A673 (cell line): ENCODE measurements at regions not wholly inside any gene's neighbourhood (a gene's known extent, or its start where the extent isn't known, plus 50 kb on each side); places are given as distances from the start of the nearest gene placed in this dataset.

Experiments
- BruUV-seq: library from RNA; stranded (reverse); fragments of 400-500 nt; replicated peaks from 2 replicates; lab custom pipeline; 2021; lab: Mats Ljungman, UMichigan
- CTCF ChIA-PET: fragments of 300-600 bp; sonication (Branson Sonifier 250); formaldehyde crosslinking; loops from one replicate; lab custom pipeline; 2022; ENCODE audit warnings: antibody characterized with exemption; lab: Charles Lee
- POLR2A ChIA-PET: fragments of 300-600 bp; sonication (Branson Sonifier 250); formaldehyde crosslinking; loops from one replicate; lab custom pipeline; 2022; ENCODE audit warnings: antibody characterized with exemption; ENCODE audit not compliant: low non-redundant PET; lab: Charles Lee
- DNase-seq: peaks from one replicate; pipeline ENCODE4 v3.0.0-alpha.2; 2015; ENCODE audit warnings: low spot score
- H3K27ac ChIP-seq: fragments of 200-600 bp; sonication (generic); 2 replicates; pipeline ENCODE4 v1.5.1; 2016; ENCODE audit warnings: mixed run types, low read depth, mild to moderate bottlenecking, mixed read lengths, antibody characterized with exemption, low read length; ENCODE audit not compliant: poor library complexity, severe bottlenecking
- H3K27me3 ChIP-seq: fragments of 200-600 bp; sonication (generic); replicated peaks from 2 replicates; pipeline ENCODE4 v1.6.1; 2017; ENCODE audit warnings: mixed run types, low read depth, mild to moderate bottlenecking, mixed read lengths, antibody characterized with exemption, low read length; ENCODE audit not compliant: insufficient read depth, poor library complexity
- H3K36me3 ChIP-seq: fragments of 200-600 bp; sonication (generic); 2 replicates; pipeline ENCODE4 v1.6.1; 2016; ENCODE audit warnings: mixed run types, mild to moderate bottlenecking, mixed read lengths, antibody characterized with exemption, low read length; ENCODE audit not compliant: insufficient read depth, poor library complexity, severe bottlenecking
- H3K4me1 ChIP-seq: fragments of 200-600 bp; sonication (generic); 2 replicates; pipeline ENCODE4 v1.6.1; 2017; ENCODE audit warnings: mixed run types, mild to moderate bottlenecking, mixed read lengths, antibody characterized with exemption, low read length; ENCODE audit not compliant: insufficient read depth, poor library complexity, severe bottlenecking
- H3K4me3 ChIP-seq: fragments of 200-600 bp; sonication (generic); 2 replicates; pipeline ENCODE4 v1.5.1; 2016; ENCODE audit warnings: low read depth, mixed run types, mild to moderate bottlenecking, mixed read lengths, low read length; ENCODE audit not compliant: poor library complexity, severe bottlenecking
- H3K9me3 ChIP-seq: fragments of 200-600 bp; sonication (generic); 2 replicates; pipeline ENCODE4 v1.6.1; 2016; ENCODE audit warnings: mixed run types, low read depth, mild to moderate bottlenecking, mixed read lengths, antibody characterized with exemption, low read length; ENCODE audit not compliant: poor library complexity, severe bottlenecking
- EZH2 ChIP-seq: fragments of 200-600 bp; sonication (generic); IDR thresholded peaks from 2 replicates; pipeline ENCODE4 v1.6.1; 2017; ENCODE audit warnings: borderline replicate concordance, low read depth, mild to moderate bottlenecking, mixed read lengths, antibody characterized with exemption, low read length; ENCODE audit not compliant: poor library complexity, severe bottlenecking
- intact Hi-C: fragments of 100-400 bp; cut with micrococcal nuclease; formaldehyde crosslinking; loops from one replicate; pipeline ENCODE4 v1.10.0; 2022; ENCODE audit not compliant: unreplicated experiment
- TF ChIP-seq, protein P1 (sequence below): fragments of 300-800, 200-600 bp; sonication (generic); conservative IDR thresholded peaks from 2 replicates; pipeline ENCODE4 v1.5.1; 2017; ENCODE audit warnings: low read depth, mild to moderate bottlenecking, antibody characterized with exemption, low read length, moderate library complexity, mixed read lengths

- DNase-seq: no peak
- no peak for TF ChIP-seq EZH2
- CTCF ChIA-PET: no interaction called here
- intact Hi-C loops: no loop called here
- BruUV-seq: no TSS peak
- no peak overlapping the region for H3K27ac ChIP-seq
- no peaks in the 10 kb centered on the region for H3K36me3 ChIP-seq
- H3K27me3 ChIP-seq: no peaks in the 10 kb centered on the region
- POLR2A ChIA-PET: no interaction called here
- H3K9me3 ChIP-seq: peaks cover 20% of the 10 kb centered on the region
- H3K4me1 ChIP-seq: no peaks in the 10 kb centered on the region
- no peak overlapping the region for H3K4me3 ChIP-seq
Observed at GRCh38 chr5:13427827-13428557, 516.5 kb downstream of the DNAH5 start.

- no peak for DNase-seq
- ChIA-PET POLR2A (no interaction called here), CTCF (no interaction called here)
- Histone ChIP-seq H3K9me3 (peaks cover 35% of the 10 kb centered on the region), H3K4me1 (no peaks in the 10 kb centered on the region), H3K4me3 (no peak overlapping the region), H3K27ac (no peak overlapping the region), H3K27me3 (no peaks in the 10 kb centered on the region), H3K36me3 (no peaks in the 10 kb centered on the region)
- no TSS peak for BruUV-seq
- TF ChIP-seq, protein P1, sequence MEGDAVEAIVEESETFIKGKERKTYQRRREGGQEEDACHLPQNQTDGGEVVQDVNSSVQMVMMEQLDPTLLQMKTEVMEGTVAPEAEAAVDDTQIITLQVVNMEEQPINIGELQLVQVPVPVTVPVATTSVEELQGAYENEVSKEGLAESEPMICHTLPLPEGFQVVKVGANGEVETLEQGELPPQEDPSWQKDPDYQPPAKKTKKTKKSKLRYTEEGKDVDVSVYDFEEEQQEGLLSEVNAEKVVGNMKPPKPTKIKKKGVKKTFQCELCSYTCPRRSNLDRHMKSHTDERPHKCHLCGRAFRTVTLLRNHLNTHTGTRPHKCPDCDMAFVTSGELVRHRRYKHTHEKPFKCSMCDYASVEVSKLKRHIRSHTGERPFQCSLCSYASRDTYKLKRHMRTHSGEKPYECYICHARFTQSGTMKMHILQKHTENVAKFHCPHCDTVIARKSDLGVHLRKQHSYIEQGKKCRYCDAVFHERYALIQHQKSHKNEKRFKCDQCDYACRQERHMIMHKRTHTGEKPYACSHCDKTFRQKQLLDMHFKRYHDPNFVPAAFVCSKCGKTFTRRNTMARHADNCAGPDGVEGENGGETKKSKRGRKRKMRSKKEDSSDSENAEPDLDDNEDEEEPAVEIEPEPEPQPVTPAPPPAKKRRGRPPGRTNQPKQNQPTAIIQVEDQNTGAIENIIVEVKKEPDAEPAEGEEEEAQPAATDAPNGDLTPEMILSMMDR: no peak
- no peak for TF ChIP-seq EZH2
- intact Hi-C loops: no loop called here
Observed at GRCh38 chr5:13412040-13412595, 532.4 kb downstream of the DNAH5 start.

- BruUV-seq: no TSS peak
- TF ChIP-seq EZH2: no peak
- TF ChIP-seq, protein P1: no peak
- Histone ChIP-seq H3K36me3 (no peaks in the 10 kb centered on the region), H3K9me3 (peaks cover 16% of the 10 kb centered on the region), H3K4me1 (no peaks in the 10 kb centered on the region), H3K27ac (no peak overlapping the region), H3K27me3 (no peaks in the 10 kb centered on the region), H3K4me3 (no peak overlapping the region)
- DNase-seq: no peak
- POLR2A ChIA-PET: no interaction called here
- intact Hi-C loops: no loop called here
- CTCF ChIA-PET: no interaction called here
Observed at GRCh38 chr5:13408616-13409015, 535.9 kb downstream of the DNAH5 start.
